B cell (primary cell): ENCODE measurements at regions not wholly inside any gene's neighbourhood (a gene's known extent, or its start where the extent isn't known, plus 50 kb on each side); places are given as distances from the start of the nearest gene placed in this dataset.

Source experiments
- ATAC-seq: fragments of 200-7000 bp; cut with Tn5 transposase; one replicate; pipeline ENCODE4 v1.10.0; 2021; ENCODE audit warnings: low read depth, mild to moderate bottlenecking, moderate number of reproducible peaks, moderate library complexity
- CTCF ChIA-PET: fragments of 350-600 bp; sonication (Branson Sonifier 250); formaldehyde crosslinking; loops from one replicate; lab custom pipeline; 2021; ENCODE audit warnings: antibody characterized with exemption, inconsistent platforms; lab: Charles Lee
- POLR2A ChIA-PET: fragments of 350-600 bp; sonication (Branson Sonifier 250); formaldehyde crosslinking; loops from one replicate; lab custom pipeline; 2021; ENCODE audit warnings: antibody characterized with exemption; lab: Charles Lee
- DNase-seq: peaks from one replicate; pipeline ENCODE4 v3.0.0; 2013
- H2AFZ ChIP-seq: 2 replicates; pipeline ENCODE4 v1.6.1; 2012; ENCODE audit warnings: mild to moderate bottlenecking, low read depth, low read length; ENCODE audit not compliant: insufficient read depth, poor library complexity, severe bottlenecking
- H3K27ac ChIP-seq, 2 donors: 1 replicate in 1 of 2; 2 replicates in 1 of 2; pipeline ENCODE4 v1.5.1; 2012 to 2013; ENCODE audit warnings: low read length in 2 of 2, mild to moderate bottlenecking in 2 of 2, moderate library complexity in 1 of 2
- H3K27me3 ChIP-seq, 4 experiments: fragments of 200-600 bp in 1 of 4; sonication (generic) in 1 of 4; replicated peaks in 1 of 4; 1 replicate in 2 of 4; 2 replicates in 2 of 4; pipeline versions ENCODE4 v1.6.1 to v1.7.0; 2013 to 2016; ENCODE audit warnings: low read length in 3 of 4, mild to moderate bottlenecking in 2 of 4, mixed read lengths in 1 of 4, moderate library complexity in 1 of 4; ENCODE audit not compliant: insufficient read depth in 4 of 4, control insufficient read depth in 3 of 4; ENCODE audit errors: control extremely low read depth in 1 of 4
- H3K36me3 ChIP-seq, 2 experiments: replicated peaks in 1 of 2; 1 replicate in 1 of 2; 2 replicates in 1 of 2; pipeline versions ENCODE4 v1.6.1 to v1.7.1; 2013; ENCODE audit warnings: low read length in 1 of 2; ENCODE audit not compliant: insufficient read depth in 2 of 2, control insufficient read depth in 1 of 2; ENCODE audit errors: control extremely low read depth in 1 of 2, extremely low read depth in 1 of 2
- H3K4me1 ChIP-seq, 2 donors: fragments of 200-600 bp in 1 of 2; sonication (generic) in 1 of 2; 1 replicate in 1 of 2; 2 replicates in 1 of 2; pipeline versions ENCODE4 v1.5.1 to v1.6.1; 2013 to 2017; ENCODE audit warnings: low read length in 2 of 2; ENCODE audit not compliant: control insufficient read depth in 2 of 2, insufficient read depth in 2 of 2
- H3K4me2 ChIP-seq: replicated peaks from 2 replicates; pipeline ENCODE3; 2012; ENCODE audit warnings: mild to moderate bottlenecking, low read depth, low read length; ENCODE audit not compliant: poor library complexity, severe bottlenecking
- H3K4me3 ChIP-seq, 5 experiments: fragments of 200-600 bp in 1 of 5; sonication (generic) in 1 of 5; 1 replicate in 3 of 5; 2 replicates in 2 of 5; pipeline versions ENCODE4 v1.5.1 to v1.7.0; 2011 to 2016; ENCODE audit warnings: low read length in 4 of 5, mild to moderate bottlenecking in 4 of 5, low read depth in 2 of 5, control low read depth in 1 of 5, moderate library complexity in 1 of 5; ENCODE audit not compliant: insufficient read depth in 1 of 5; ENCODE audit errors: control extremely low read depth in 1 of 5, extremely low read depth in 1 of 5
- H3K79me2 ChIP-seq: fragments of 200-600 bp; sonication (generic); one replicate; pipeline ENCODE4 v1.6.0; 2016; ENCODE audit warnings: low read length; ENCODE audit not compliant: control insufficient read depth, insufficient read depth
- H3K9ac ChIP-seq: fragments of 200-600 bp; sonication (generic); 2 replicates; pipeline ENCODE4 v1.6.1; 2017; ENCODE audit warnings: mild to moderate bottlenecking, low read length, moderate library complexity
- H3K9me3 ChIP-seq, 3 donors: one replicate each; pipeline versions ENCODE4 v1.6.1 to v1.7.1; 2013; ENCODE audit warnings: low read length in 2 of 3; ENCODE audit not compliant: control insufficient read depth in 2 of 3, insufficient read depth in 1 of 3; ENCODE audit errors: control extremely low read depth in 1 of 3
- H4K20me1 ChIP-seq: 2 replicates; pipeline ENCODE4 v1.6.0; 2012; ENCODE audit warnings: mild to moderate bottlenecking, low read length; ENCODE audit not compliant: insufficient read depth, control insufficient read depth, poor library complexity, severe bottlenecking
- H3K27ac Mint-ChIP-seq: one replicate; pipeline ENCODE4 v1.8.0; 2021; ENCODE audit warnings: mixed read lengths
- H3K27me3 Mint-ChIP-seq: one replicate; pipeline ENCODE4 v1.8.0; 2021; ENCODE audit warnings: mixed read lengths
- H3K4me1 Mint-ChIP-seq: one replicate; pipeline ENCODE4 v1.8.0; 2021; ENCODE audit warnings: mixed read lengths
- H3K4me3 Mint-ChIP-seq: one replicate; pipeline ENCODE4 v1.8.0; 2021; ENCODE audit warnings: mixed read lengths
- H3K9me3 Mint-ChIP-seq: one replicate; pipeline ENCODE4 v1.8.0; 2022; ENCODE audit warnings: mixed read lengths; ENCODE audit not compliant: insufficient read depth
- CTCF ChIP-seq: fragments of 200-600 bp; IDR thresholded peaks from one replicate; pipeline ENCODE4 v1.8.0; 2022; ENCODE audit warnings: antibody characterized with exemption, mild to moderate bottlenecking
- EZH2 ChIP-seq: IDR thresholded peaks from 2 replicates; pipeline ENCODE4 v1.6.1; 2012; ENCODE audit warnings: borderline replicate concordance, low read depth, mild to moderate bottlenecking, moderate library complexity, low read length; ENCODE audit not compliant: insufficient read depth, poor library complexity, severe bottlenecking
- WGBS: methylation state at CpG from one replicate; pipeline ENCODE4 v1.1.5; 2013; ENCODE audit warnings: missing lambda C conversion rate; ENCODE audit not compliant: insufficient coverage; 5-methylcytosine and 5-hydroxymethylcytosine counted together
- intact Hi-C: fragments of 100-400 bp; cut with micrococcal nuclease; formaldehyde crosslinking; loops from one replicate; pipeline ENCODE4 v1.10.0; 2022

- Histone ChIP-seq H3K79me2 (no peaks in the 10 kb centered on the region), H3K27ac (no peak overlapping the region), H3K4me2 (no peak overlapping the region), H4K20me1 (no peaks in the 10 kb centered on the region), H3K36me3 (no peaks in the 10 kb centered on the region), H3K27me3 (peaks cover 0 to 23% (median 0%) of the 10 kb centered on the region in 4 experiments), H3K4me1 (no peaks in the 10 kb centered on the region), H3K4me3 (no peak overlapping the region), H2AFZ (no peak overlapping the region), H3K9ac (no peak overlapping the region), H3K9me3 (no peaks in the 10 kb centered on the region)
- Mint-ChIP-seq H3K9me3 (no peaks in the 10 kb centered on the region), H3K27ac (no peak overlapping the region), H3K4me1 (no peaks in the 10 kb centered on the region), H3K4me3 (no peak overlapping the region), H3K27me3 (peaks cover 17% of the 10 kb centered on the region)
- ChIA-PET CTCF (no interaction called here), POLR2A (no interaction called here)
- intact Hi-C loops: no loop called here
- 98% methylated on average over 9 of the region's 10 CpGs for WGBS
- no peak for TF ChIP-seq EZH2
- TF ChIP-seq CTCF: no peak
- ATAC-seq: no peak
- DNase-seq: no peak
Measured at GRCh38 chr10:132481690-132482089, 55.9 kb upstream of the INPP5A start.

DNA sequence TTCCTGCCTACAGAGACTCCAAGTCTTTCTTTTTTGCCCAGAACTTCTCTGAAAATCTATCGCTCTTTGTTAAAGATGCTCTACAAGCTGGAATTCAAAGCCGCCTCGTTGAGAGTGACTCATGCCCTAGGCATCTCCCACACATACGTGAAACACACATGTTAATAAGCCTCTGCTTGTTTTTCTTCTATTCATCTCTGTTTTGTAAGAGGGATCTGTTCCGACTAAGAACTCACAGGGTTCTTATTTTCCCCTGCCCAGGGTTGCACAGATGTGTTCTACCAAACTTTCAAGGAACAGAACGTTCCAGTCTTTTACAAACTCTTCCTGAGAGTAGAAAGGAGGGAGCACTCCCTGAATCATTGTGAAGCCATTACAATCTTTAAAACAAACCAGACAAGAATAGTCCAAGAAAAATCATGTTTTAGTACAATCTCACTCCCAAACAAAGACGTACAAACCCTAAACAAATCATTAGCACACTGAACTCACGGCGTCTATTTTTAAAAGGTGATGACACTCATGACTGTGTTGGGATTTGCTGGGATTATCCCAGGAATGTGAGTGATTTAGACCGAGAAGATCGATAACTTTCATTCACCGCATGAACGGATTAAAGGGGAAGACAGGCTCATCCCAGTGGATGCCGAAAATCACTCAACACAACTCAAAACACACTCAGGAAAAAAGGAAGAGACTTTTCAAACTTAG, 55.3 kb upstream of the INPP5A start:
- H3K4me2 ChIP-seq: no peak overlapping the region
- intact Hi-C loops: no loop called here
- POLR2A ChIA-PET: no interaction called here
- Mint-ChIP-seq H3K4me1 (no peaks in the 10 kb centered on the region), H3K4me3 (no peak overlapping the region), H3K9me3 (no peaks in the 10 kb centered on the region), H3K27ac (no peak overlapping the region), H3K27me3 (peaks cover 17% of the 10 kb centered on the region)
- TF ChIP-seq CTCF (no peak), EZH2 (no peak)
- H3K9me3 ChIP-seq: no peaks in the 10 kb centered on the region
- no peaks in the 10 kb centered on the region for H4K20me1 ChIP-seq
- no peaks in the 10 kb centered on the region for H3K79me2 ChIP-seq
- no peaks in the 10 kb centered on the region for H3K4me1 ChIP-seq
- H3K27ac ChIP-seq: no peak overlapping the region
- no peak overlapping the region for H2AFZ ChIP-seq
- no peak for DNase-seq
- CTCF ChIA-PET: no interaction called here
- no peak overlapping the region for H3K9ac ChIP-seq
- H3K4me3 ChIP-seq: no peak overlapping the region
- H3K36me3 ChIP-seq: no peaks in the 10 kb centered on the region
- ATAC-seq: no peak
- 81% methylated on average over 5 of the region's 14 CpGs for WGBS
- H3K27me3 ChIP-seq: peaks cover 0 to 21% (median 0%) of the 10 kb centered on the region in 4 experiments
